Astrocyte (in vitro differentiated cells and primary cell): ENCODE measurements at regions not wholly inside any gene's neighbourhood (a gene's known extent, or its start where the extent isn't known, plus 50 kb on each side); places are given as distances from the start of the nearest gene placed in this dataset.

Experiments used
- EZH2 ChIP-seq: IDR thresholded peaks from 2 replicates; pipeline ENCODE4 v1.6.1; 2012; ENCODE audit warnings: mild to moderate bottlenecking, low read length, inconsistent platforms; ENCODE audit not compliant: insufficient read depth
- TF ChIP-seq, protein P1 (sequence below): IDR thresholded peaks from 2 replicates; pipeline ENCODE4 v1.5.1; 2011; ENCODE audit warnings: low read depth, mild to moderate bottlenecking, inconsistent platforms, low read length, moderate library complexity; ENCODE audit not compliant: insufficient read depth

DNA sequence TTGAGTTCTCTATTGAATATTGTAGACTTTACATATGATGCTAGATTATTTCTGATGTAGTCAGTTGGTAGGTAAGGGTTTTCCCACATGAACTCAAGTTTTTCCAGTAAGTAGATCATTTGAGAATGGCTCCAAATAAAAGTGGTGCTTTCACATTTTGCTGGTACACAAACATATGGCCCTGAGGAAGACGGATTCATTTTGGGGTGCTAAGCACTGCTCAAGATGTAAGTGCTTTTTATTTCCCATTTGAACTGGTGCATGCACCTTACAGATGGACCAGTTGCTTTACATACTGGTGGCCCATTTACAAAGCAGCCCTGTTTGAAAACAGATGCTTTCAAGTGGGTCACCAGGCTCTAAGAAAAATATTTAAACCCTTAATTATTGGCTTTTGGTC lies 266.7 kb downstream of the MEIS1 start:
- TF ChIP-seq, protein P1, sequence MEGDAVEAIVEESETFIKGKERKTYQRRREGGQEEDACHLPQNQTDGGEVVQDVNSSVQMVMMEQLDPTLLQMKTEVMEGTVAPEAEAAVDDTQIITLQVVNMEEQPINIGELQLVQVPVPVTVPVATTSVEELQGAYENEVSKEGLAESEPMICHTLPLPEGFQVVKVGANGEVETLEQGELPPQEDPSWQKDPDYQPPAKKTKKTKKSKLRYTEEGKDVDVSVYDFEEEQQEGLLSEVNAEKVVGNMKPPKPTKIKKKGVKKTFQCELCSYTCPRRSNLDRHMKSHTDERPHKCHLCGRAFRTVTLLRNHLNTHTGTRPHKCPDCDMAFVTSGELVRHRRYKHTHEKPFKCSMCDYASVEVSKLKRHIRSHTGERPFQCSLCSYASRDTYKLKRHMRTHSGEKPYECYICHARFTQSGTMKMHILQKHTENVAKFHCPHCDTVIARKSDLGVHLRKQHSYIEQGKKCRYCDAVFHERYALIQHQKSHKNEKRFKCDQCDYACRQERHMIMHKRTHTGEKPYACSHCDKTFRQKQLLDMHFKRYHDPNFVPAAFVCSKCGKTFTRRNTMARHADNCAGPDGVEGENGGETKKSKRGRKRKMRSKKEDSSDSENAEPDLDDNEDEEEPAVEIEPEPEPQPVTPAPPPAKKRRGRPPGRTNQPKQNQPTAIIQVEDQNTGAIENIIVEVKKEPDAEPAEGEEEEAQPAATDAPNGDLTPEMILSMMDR = no peak
- no peak for TF ChIP-seq EZH2
